GM18873 (cell line): ENCODE measurements at regions not wholly inside any gene's neighbourhood (a gene's known extent, or its start where the extent isn't known, plus 50 kb on each side); places are given as distances from the start of the nearest gene placed in this dataset.

ENCODE experiments used
- ATAC-seq: cut with Tn5 transposase; IDR thresholded peaks from one replicate; pipeline ENCODE4 v1.9.1; 2021; ENCODE audit warnings: mild to moderate bottlenecking, moderate library complexity, moderate number of reproducible peaks; ENCODE audit not compliant: unreplicated experiment, low FRiP score

GRCh38 chr3:76161856-76162255 lies 376.5 kb upstream of the ZNF717 start:
- no peak for ATAC-seq

DNA sequence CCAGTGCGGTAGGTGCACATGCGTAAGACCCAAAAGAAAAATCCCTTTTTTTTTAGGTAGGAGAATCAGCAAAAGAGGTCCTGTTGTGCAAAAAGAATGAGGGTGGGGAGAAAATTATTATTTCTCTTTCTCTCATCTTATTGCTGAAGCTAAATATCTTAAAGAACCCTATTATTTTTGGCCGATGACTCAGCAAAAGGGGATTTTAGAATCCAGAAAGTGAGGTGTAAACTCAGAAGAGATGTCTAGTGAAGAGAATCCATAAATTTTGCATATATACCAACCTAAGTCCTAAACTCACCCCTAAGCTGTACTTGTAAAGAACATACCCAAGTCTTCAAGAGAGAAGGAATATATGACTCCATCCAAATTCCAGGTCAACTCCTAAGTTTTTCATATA lies 386.3 kb upstream of the ZNF717 start:
- ATAC-seq: no peak

DNA sequence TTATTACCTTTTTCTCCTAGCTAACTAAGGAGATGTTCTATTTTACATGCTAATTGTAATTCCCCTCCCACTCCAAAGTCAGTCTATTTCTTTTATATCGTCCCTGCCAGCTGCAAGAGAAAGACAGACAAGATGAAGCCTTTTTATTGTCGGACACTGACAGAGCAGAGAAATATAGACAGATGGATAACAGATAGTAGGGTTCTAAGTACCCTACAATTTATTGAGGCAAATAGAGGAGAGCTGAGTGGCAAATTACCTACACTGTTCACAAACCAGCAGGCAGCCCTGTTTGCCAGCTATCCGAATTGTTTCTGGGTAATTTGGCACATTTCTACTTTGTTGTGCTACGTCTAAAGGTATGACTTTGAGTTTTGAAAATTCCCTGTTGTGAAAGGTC lies 392.3 kb upstream of the ZNF717 start:
- no peak for ATAC-seq

DNA sequence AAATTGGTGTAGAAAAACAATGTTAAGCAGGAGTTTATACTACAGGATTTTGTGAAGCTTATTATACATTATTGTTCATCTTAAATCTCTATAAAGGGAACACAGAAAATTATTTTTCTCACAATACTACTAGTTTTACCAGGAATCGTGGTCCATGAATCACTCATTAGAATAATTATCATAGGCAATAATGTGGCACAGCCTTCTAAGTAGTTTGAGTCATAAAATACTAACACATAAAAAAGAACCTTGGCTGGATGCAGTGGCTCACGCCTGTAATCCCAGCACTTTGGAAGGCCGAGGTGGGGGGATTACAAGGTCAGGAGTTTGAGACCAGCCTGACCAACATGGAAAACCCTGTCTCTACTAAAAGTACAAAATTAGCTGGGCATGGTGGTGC lies 393.1 kb upstream of the ZNF717 start:
- ATAC-seq: no peak

DNA sequence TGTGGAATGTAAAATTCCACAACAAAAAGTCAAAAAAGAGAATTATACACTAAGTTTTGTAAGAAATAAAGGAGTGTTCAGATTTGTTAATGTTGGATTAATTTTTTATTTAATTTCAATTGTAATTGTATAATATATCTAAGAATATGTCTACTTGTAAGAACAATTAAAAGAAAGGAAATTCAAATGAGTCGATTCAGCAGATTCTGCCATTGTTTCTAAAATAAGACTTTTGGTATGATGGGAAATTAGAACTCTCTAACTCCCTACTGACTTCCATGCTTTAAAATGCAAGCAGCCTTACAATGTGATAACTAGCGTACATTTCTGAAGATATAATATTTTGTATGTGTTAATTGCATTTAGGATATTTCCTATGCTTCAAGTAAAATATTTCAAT lies 395.9 kb upstream of the ZNF717 start:
- no peak for ATAC-seq

DNA sequence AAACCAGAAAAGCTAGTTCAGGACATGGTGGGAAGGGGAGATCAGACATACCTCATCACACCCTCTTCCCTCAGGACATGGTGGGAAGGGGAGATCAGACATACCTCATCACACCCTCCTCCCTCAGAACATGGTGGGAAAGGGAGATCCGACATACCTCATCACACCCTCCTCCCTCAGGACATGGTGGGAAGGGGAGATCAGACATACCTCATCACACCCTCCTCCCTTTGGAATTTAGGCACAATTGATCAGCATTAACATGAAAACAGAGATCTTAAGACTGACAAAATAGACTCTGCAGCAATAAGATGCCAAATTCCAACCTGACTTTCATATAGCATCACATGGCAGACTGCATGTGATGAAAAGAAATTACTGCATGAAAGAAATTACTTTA lies 412.7 kb upstream of the ZNF717 start:
- no peak for ATAC-seq

DNA sequence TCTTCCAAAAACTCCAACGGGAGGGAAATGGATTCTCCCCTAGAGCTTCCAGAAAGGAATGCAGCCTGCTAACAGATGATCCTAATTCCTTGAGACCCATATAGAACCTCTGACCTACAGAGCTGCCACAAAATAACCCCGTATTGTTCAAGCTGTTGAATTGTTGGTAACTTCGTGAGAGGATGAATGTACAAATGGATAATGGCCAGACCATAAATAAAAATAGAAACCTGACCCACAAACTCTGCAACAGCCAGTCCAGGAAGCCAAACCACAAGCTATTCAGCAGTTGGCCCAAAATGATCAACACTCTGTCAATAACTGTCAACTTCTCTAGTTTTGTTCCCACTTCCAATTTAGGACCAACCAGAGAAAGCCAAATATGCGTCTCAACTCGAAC lies 414.0 kb upstream of the ZNF717 start:
- ATAC-seq: no peak

DNA sequence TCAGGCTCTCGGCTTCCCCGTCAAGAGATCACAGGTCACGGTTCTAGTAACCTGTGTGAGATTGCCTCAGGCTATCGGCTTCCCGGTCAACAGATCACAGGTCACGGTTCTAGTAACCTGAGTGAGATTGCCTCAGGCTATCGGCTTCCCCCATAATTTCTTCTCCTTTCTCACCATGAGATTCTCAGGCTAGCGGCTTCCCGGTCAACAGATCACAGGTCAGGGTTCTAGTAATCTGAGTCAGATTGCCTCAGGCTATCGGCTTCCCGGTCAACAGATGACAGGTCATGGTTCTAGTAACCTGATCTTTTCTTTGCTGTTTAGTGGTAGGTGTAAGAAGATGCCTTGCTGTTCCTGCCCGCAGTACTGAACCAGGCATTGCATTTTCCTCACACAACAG lies 418.2 kb upstream of the ZNF717 start:
- ATAC-seq: no peak

- no peak for ATAC-seq
Observed at GRCh38 chr3:76206346-76206745, 421.0 kb upstream of the ZNF717 start.

DNA sequence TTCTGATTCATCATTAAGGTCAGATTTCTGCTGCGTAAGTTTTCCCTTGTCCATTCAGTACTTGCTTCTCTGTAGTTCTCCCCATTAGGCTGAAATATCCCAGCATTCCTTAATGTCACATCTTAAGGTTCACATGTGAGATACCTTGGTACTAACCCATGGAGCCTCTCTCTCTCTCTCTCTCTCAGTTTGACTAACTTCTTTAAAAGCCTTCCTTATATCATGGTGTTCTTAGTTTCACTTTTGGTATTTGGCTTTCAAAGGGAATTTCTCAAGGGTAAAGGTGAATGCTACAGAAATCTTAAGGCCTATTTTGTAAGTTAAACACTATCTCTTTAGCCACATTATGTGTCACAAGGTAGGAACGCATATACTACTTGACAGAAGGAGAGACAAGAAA lies 427.3 kb upstream of the ZNF717 start:
- no peak for ATAC-seq

DNA sequence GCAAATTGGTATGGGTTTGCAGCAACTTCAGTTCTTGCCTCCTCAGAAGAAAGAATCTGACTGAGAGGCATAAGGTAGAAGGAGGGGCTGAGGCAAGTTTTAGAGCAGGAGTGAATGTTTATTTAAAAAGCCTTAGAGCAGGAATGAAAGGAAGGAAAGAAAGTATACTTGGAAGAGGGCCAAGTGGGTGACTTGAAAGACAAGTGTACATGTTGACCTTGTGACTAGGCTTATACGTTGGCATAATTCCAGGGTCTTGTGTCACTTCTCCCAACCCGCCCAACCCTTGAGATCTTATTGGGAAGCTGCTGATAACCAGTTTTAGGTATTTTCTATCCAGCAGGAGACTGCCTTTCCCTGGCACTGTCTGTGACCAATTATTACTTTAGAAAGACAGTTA lies 436.9 kb upstream of the ZNF717 start:
- ATAC-seq: no peak

GRCh38 chr3:76231258-76231657 lies 445.9 kb upstream of the ZNF717 start:
- no peak for ATAC-seq

DNA sequence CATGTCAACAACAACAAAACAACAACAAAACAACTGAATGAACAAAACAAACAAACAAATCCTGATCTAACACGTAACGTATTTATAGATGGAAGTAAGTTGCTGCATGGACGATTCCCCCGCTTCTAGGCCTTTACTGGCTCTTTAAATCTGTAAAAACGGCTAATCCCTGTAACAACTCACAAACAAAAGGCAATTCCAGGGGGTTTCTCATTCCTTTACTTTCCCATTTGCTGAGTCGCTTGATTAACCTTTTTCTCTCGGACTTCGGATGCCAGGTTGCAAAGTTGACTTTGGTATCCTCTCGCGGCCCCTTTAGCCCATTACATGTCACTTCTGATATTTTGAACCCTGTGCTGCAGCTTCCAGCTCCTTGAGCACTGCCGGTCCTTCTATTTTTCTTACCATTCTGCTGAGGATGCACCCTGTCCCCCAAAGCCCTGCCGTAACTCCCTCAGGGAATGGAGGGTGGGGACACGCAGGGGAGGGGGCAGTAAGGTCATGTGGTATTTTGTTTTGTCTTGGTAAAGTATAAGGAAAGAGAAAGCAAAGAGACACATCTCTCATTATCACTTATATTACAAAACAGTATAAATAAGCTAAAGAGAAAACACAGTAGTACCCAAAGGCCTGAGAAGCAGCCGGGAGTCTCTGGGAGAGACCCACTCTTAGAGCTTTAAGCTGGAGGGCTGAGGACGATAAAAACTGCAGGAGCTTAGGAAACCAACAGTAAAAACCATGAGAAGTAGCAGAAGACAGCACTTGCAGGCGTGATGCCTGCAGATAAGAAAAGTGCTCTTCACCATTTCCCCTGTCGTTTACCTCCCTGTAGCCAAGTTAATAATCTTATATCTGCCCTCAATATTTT lies 457.8 kb upstream of the ZNF717 start:
- ATAC-seq: no peak

DNA sequence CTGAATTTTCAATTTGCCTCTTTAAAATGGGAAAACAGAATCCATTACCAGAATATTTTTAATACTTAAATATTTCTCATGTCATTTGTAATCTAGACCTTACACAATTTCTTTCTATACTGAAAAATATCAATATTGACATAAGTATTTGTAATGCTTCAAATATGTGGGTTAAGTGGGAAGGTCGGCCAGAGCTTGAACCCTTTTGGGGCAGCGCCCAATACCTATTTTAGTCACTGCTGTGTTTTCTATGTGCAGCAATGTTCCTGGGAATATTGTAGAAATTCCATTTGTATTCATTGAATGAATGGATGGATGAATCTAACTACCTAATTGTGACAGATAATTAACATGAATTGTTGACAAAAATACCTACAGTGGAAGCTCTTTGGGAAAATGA lies 459.7 kb upstream of the ZNF717 start:
- no peak for ATAC-seq

DNA sequence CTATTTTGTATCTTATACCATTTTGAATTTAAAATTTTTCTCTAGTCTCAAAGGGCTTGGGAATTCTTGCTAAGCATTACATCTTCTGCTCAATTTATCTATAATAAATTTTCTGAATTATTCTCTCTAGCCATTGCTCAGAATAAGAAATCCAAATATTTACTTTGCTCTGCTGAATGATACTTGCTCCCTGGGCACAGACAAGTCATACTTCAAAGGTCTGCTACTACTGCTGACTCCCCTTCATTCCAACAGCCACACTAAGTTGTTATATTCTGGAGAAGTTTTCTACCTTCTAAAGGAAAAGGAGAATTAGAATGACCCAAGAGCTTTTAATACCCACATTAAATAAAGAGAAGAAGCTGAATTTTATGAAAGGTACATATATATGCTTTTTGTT lies 460.3 kb upstream of the ZNF717 start:
- no peak for ATAC-seq

DNA sequence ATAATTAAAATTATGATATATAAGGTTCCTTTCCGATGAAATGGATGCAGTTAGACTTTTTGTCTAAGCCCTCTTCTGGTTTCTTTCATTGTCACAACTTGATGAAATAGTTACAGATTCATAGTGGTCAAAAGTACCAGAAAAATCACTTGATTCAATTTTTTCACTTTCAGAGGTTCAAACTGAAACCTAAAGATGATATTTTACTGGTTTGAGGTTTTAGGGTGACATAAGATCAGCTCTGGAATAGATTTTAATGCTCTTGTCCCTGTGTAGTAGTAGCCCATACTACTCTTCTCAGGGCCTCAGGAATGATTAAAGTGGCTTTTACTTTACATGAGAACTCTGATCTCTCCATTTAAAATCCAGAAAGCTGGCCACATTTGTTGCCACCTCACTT lies 479.1 kb upstream of the ZNF717 start:
- no peak for ATAC-seq

GRCh38 chr3:76264911-76265310 lies 479.6 kb upstream of the ZNF717 start:
- ATAC-seq: no peak

DNA sequence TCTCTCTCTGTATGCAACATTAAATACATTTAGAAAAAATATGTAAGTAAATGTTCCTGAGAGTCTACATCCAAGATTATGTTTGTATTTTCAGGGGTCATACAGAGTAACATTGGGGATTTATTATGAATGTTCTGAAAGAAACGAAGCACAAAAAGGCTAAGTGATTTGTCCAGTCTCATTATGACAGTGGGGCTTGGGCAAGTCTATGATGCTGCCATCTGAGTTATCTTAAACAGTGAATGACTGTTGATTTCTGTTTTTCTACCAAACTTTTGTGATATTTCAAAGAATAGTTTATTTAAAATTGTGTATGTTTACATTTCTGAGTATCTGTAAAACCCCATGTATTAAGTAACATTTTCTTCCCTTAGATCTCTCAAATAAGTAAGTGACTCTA lies 481.2 kb upstream of the ZNF717 start:
- ATAC-seq: no peak

DNA sequence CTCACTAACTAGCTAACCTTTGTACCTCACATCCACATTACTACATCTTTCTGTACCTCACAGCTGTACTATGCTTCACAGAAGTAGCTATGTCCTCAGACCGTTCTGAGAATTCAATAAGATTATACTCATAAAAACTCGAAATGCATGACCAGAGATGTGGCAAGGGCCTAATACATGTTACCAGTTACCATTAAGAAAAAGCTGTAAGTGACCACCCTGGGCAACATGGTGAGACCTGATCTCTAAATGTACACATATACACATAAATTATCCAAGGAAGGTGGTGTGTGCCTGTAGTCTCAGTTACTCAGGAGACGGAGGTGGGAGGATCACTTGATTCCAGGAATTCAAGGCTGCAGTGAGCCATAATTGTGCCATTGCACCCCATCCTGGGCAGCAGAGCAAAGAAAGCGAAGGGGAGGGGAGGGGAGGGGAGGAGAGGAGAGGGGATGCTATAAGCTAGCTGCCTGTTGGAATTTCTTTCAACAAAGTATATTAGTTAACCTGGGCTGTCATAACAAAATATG lies 482.6 kb upstream of the ZNF717 start:
- ATAC-seq: no peak

GRCh38 chr3:76293856-76294255 lies 508.5 kb upstream of the ZNF717 start:
- ATAC-seq: no peak

DNA sequence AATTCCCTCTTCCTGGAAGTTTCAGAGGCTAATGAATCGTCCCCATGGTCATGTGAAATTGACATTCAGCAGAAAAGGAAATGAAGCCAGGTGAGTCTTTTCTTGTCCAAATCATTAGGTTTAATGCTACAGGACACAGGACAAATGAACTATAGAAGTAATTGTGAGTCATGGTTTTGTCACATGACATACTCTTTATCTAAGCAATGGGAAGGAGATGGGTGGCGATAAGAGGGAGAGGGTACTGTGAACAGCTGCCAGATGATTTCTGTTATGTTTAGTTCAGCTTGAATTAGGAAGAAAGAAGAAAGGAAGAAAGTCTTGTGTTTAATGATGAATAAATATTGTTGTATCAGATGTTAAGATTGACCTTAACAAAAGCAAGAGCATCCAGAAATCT lies 515.4 kb upstream of the ZNF717 start:
- ATAC-seq: no peak

GRCh38 chr3:76307556-76307955 lies 522.2 kb upstream of the ZNF717 start:
- ATAC-seq: no peak
